ENCODE measurements at regions not wholly inside any gene's neighbourhood (a gene's known extent, or its start where the extent isn't known, plus 50 kb on each side); places are given as distances from the start of the nearest gene placed in this dataset.

GRCh38 chr15:92541291-92542200 lies 114.0 kb downstream of the FAM174B start:
- peaks cover 3% of the 10 kb centered on the region for H3K36me3 Mint-ChIP-seq (ENCODE audit: low read depth, unreplicated experiment)
- no peak for DNase-seq (ENCODE audit: low spot score)
- H3K27me3 Mint-ChIP-seq (ENCODE audit: unreplicated experiment), result peaks cover 6% of the 10 kb centered on the region
- H3K27ac Mint-ChIP-seq (ENCODE audit: unreplicated experiment), result no peak overlapping the region
- TF ChIP-seq, protein P1, sequence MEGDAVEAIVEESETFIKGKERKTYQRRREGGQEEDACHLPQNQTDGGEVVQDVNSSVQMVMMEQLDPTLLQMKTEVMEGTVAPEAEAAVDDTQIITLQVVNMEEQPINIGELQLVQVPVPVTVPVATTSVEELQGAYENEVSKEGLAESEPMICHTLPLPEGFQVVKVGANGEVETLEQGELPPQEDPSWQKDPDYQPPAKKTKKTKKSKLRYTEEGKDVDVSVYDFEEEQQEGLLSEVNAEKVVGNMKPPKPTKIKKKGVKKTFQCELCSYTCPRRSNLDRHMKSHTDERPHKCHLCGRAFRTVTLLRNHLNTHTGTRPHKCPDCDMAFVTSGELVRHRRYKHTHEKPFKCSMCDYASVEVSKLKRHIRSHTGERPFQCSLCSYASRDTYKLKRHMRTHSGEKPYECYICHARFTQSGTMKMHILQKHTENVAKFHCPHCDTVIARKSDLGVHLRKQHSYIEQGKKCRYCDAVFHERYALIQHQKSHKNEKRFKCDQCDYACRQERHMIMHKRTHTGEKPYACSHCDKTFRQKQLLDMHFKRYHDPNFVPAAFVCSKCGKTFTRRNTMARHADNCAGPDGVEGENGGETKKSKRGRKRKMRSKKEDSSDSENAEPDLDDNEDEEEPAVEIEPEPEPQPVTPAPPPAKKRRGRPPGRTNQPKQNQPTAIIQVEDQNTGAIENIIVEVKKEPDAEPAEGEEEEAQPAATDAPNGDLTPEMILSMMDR (IDR thresholded peaks at IDR 0.05; ENCODE audit: unreplicated experiment), result no peak
- no peak overlapping the region for H3K4me3 Mint-ChIP-seq (ENCODE audit: unreplicated experiment)
- H3K4me1 Mint-ChIP-seq (ENCODE audit: unreplicated experiment), result no peaks in the 10 kb centered on the region
- H3K9me3 Mint-ChIP-seq (ENCODE audit: unreplicated experiment), result no peaks in the 10 kb centered on the region

GRCh38 chr15:92538115-92538514 lies 117.5 kb downstream of the FAM174B start:
- no peak overlapping the region for H3K27ac Mint-ChIP-seq (ENCODE audit: unreplicated experiment)
- TF ChIP-seq, protein P1 (IDR thresholded peaks at IDR 0.05; ENCODE audit: unreplicated experiment), result no peak
- H3K27me3 Mint-ChIP-seq (ENCODE audit: unreplicated experiment), result peaks cover 4% of the 10 kb centered on the region

GRCh38 chr15:92533298-92533697 lies 122.3 kb downstream of the FAM174B start:
- no peak for DNase-seq (ENCODE audit: low spot score)
- Mint-ChIP-seq H3K27ac (ENCODE audit: unreplicated experiment) (no peak overlapping the region), H3K4me3 (ENCODE audit: unreplicated experiment) (no peak overlapping the region), H3K27me3 (ENCODE audit: unreplicated experiment) (no peaks in the 10 kb centered on the region), H3K36me3 (ENCODE audit: low read depth, unreplicated experiment) (peaks cover 15% of the 10 kb centered on the region), H3K9me3 (ENCODE audit: unreplicated experiment) (peaks cover 12% of the 10 kb centered on the region), H3K4me1 (ENCODE audit: unreplicated experiment) (peaks cover 4% of the 10 kb centered on the region)
- TF ChIP-seq, protein P1 (IDR thresholded peaks at IDR 0.05; ENCODE audit: unreplicated experiment), result no peak

More at GRCh38 chr15:92538115-92538514, 117.5 kb downstream of the FAM174B start:
- H3K9me3 Mint-ChIP-seq (ENCODE audit: unreplicated experiment), result peaks cover 8% of the 10 kb centered on the region
- H3K4me1 Mint-ChIP-seq (ENCODE audit: unreplicated experiment), result no peaks in the 10 kb centered on the region
- H3K4me3 Mint-ChIP-seq (ENCODE audit: unreplicated experiment), result no peak overlapping the region
- peaks cover 8% of the 10 kb centered on the region for H3K36me3 Mint-ChIP-seq (ENCODE audit: low read depth, unreplicated experiment)
- DNase-seq (ENCODE audit: low spot score), result no peak

- no peak for DNase-seq (ENCODE audit: low spot score)
- TF ChIP-seq, protein P1 (IDR thresholded peaks at IDR 0.05; ENCODE audit: unreplicated experiment), result no peak
- Mint-ChIP-seq H3K4me1 (ENCODE audit: unreplicated experiment) (peaks cover 4% of the 10 kb centered on the region), H3K9me3 (ENCODE audit: unreplicated experiment) (peaks cover 12% of the 10 kb centered on the region), H3K36me3 (ENCODE audit: low read depth, unreplicated experiment) (peaks cover 15% of the 10 kb centered on the region), H3K27ac (ENCODE audit: unreplicated experiment) (no peak overlapping the region), H3K27me3 (ENCODE audit: unreplicated experiment) (no peaks in the 10 kb centered on the region), H3K4me3 (ENCODE audit: unreplicated experiment) (no peak overlapping the region)
Observed at GRCh38 chr15:92531406-92531805, 124.2 kb downstream of the FAM174B start.

- no peak for DNase-seq (ENCODE audit: low spot score)
- H3K27me3 Mint-ChIP-seq (ENCODE audit: unreplicated experiment), result no peaks in the 10 kb centered on the region
- no peak overlapping the region for H3K27ac Mint-ChIP-seq (ENCODE audit: unreplicated experiment)
- peaks cover 4% of the 10 kb centered on the region for H3K4me1 Mint-ChIP-seq (ENCODE audit: unreplicated experiment)
- no peak overlapping the region for H3K4me3 Mint-ChIP-seq (ENCODE audit: unreplicated experiment)
- peaks cover 4% of the 10 kb centered on the region for H3K9me3 Mint-ChIP-seq (ENCODE audit: unreplicated experiment)
- TF ChIP-seq, protein P1 (IDR thresholded peaks at IDR 0.05; ENCODE audit: unreplicated experiment), result no peak
- H3K36me3 Mint-ChIP-seq (ENCODE audit: low read depth, unreplicated experiment), result peaks cover 10% of the 10 kb centered on the region
Observed at GRCh38 chr15:92528736-92529135, 126.8 kb downstream of the FAM174B start.

All from endothelial cell (in vitro differentiated cells).